Trophoblast cell (in vitro differentiated cells and primary cell): ENCODE measurements at regions not wholly inside any gene's neighbourhood (a gene's known extent, or its start where the extent isn't known, plus 50 kb on each side); places are given as distances from the start of the nearest gene placed in this dataset.

Source experiments
- DNase-seq, 2 donors: peaks; one replicate each; pipeline ENCODE4 v3.0.0-alpha.2; 2016
- H2AFZ ChIP-seq: 2 replicates; pipeline ENCODE4 v1.6.1; 2013; ENCODE audit warnings: low read length, moderate library complexity, mild to moderate bottlenecking; ENCODE audit not compliant: insufficient read depth, poor library complexity
- H2AK5ac ChIP-seq: 2 replicates; pipeline ENCODE4 v1.6.1; 2013; ENCODE audit warnings: mild to moderate bottlenecking, low read length
- H2BK120ac ChIP-seq: 2 replicates; pipeline ENCODE4 v1.6.1; 2013; ENCODE audit warnings: low read length, mild to moderate bottlenecking, moderate library complexity; ENCODE audit not compliant: insufficient read depth, poor library complexity
- H2BK12ac ChIP-seq: 2 replicates; pipeline ENCODE4 v1.6.1; 2013; ENCODE audit warnings: mild to moderate bottlenecking, low read length, moderate library complexity
- H2BK5ac ChIP-seq: 2 replicates; pipeline ENCODE4 v1.6.1; 2013; ENCODE audit warnings: low read length, low read depth, moderate library complexity, mild to moderate bottlenecking; ENCODE audit not compliant: poor library complexity
- H3K14ac ChIP-seq: 2 replicates; pipeline ENCODE4 v1.6.1; 2013; ENCODE audit warnings: mild to moderate bottlenecking, low read length
- H3K18ac ChIP-seq: 2 replicates; pipeline ENCODE4 v1.6.1; 2013; ENCODE audit warnings: mild to moderate bottlenecking, low read length
- H3K23ac ChIP-seq: 2 replicates; pipeline ENCODE4 v1.6.1; 2013; ENCODE audit warnings: low read length
- H3K27ac ChIP-seq: 2 replicates; pipeline ENCODE4 v1.5.1; 2013; ENCODE audit warnings: low read depth, mild to moderate bottlenecking, inconsistent platforms, low read length, moderate library complexity
- H3K27me3 ChIP-seq: 2 replicates; pipeline ENCODE4 v1.6.1; 2013; ENCODE audit warnings: inconsistent platforms, mild to moderate bottlenecking, low read length, moderate library complexity; ENCODE audit not compliant: insufficient read depth
- H3K36me3 ChIP-seq, 2 experiments: 1 replicate in 1 of 2; 2 replicates in 1 of 2; pipeline ENCODE4 v1.6.1; 2013; ENCODE audit warnings: low read length in 2 of 2, mild to moderate bottlenecking in 2 of 2, moderate library complexity in 1 of 2; ENCODE audit not compliant: insufficient read depth in 2 of 2, control insufficient read depth in 1 of 2
- H3K4ac ChIP-seq: 2 replicates; pipeline ENCODE4 v1.6.1; 2013; ENCODE audit warnings: low read depth, mild to moderate bottlenecking, low read length, moderate library complexity
- H3K4me1 ChIP-seq, 2 experiments: 1 replicate in 1 of 2; 2 replicates in 1 of 2; pipeline ENCODE4 v1.6.1; 2013; ENCODE audit warnings: low read length in 2 of 2, mild to moderate bottlenecking in 2 of 2, moderate library complexity in 1 of 2; ENCODE audit not compliant: insufficient read depth in 2 of 2, control insufficient read depth in 1 of 2
- H3K4me2 ChIP-seq: 2 replicates; pipeline ENCODE4 v1.6.1; 2013; ENCODE audit warnings: inconsistent platforms, mild to moderate bottlenecking, low read length, moderate library complexity
- H3K4me3 ChIP-seq: 2 replicates; pipeline ENCODE4 v1.5.1; 2013; ENCODE audit warnings: mild to moderate bottlenecking, low read depth, low read length, inconsistent platforms
- H3K79me1 ChIP-seq: one replicate; pipeline ENCODE4 v1.6.1; 2013; ENCODE audit warnings: low read length
- H3K79me2 ChIP-seq: 2 replicates; pipeline ENCODE4 v1.6.1; 2013; ENCODE audit warnings: low read length, mild to moderate bottlenecking; ENCODE audit not compliant: control insufficient read depth, insufficient read depth, poor library complexity
- H3K9ac ChIP-seq: 2 replicates; pipeline ENCODE4 v1.6.1; 2013; ENCODE audit warnings: mild to moderate bottlenecking, low read length
- H3K9me3 ChIP-seq: 2 replicates; pipeline ENCODE4 v1.6.1; 2013; ENCODE audit warnings: low read depth, mild to moderate bottlenecking, control low read depth, inconsistent platforms, low read length; ENCODE audit not compliant: insufficient read depth
- H4K12ac ChIP-seq: 2 replicates; pipeline ENCODE4 v1.6.1; 2013; ENCODE audit warnings: low read depth, mild to moderate bottlenecking, low read length, moderate library complexity
- H4K8ac ChIP-seq: 2 replicates; pipeline ENCODE4 v1.6.1; 2013; ENCODE audit warnings: low read depth, mild to moderate bottlenecking, low read length, moderate library complexity
- H4K91ac ChIP-seq: one replicate; pipeline ENCODE4 v1.6.1; 2013; ENCODE audit warnings: low read depth, mild to moderate bottlenecking, low read length, moderate library complexity
- WGBS: extraction: QIAGEN DNeasy Blood & Tissue Kit; methylation state at CpG from one replicate; pipeline ENCODE4 v1.1.7; 2013; ENCODE audit warnings: missing lambda C conversion rate; ENCODE audit not compliant: insufficient read length, insufficient coverage; ENCODE audit errors: extremely low coverage; 5-methylcytosine and 5-hydroxymethylcytosine counted together

- H3K4me1 ChIP-seq: no peaks in the 10 kb centered on the region
- H2AFZ ChIP-seq: no peak overlapping the region
- no peak overlapping the region for H2BK5ac ChIP-seq
- peaks cover 7% of the 10 kb centered on the region for H3K9me3 ChIP-seq
- no peak for DNase-seq
- no peak overlapping the region for H3K4me2 ChIP-seq
- no peak overlapping the region for H4K8ac ChIP-seq
- H3K9ac ChIP-seq: no peak overlapping the region
- H3K23ac ChIP-seq: no peak overlapping the region
- H3K14ac ChIP-seq: no peak overlapping the region
- H3K27ac ChIP-seq: no peak overlapping the region
- no peaks in the 10 kb centered on the region for H3K79me2 ChIP-seq
- H3K4me3 ChIP-seq: no peak overlapping the region
- H3K4ac ChIP-seq: no peak overlapping the region
- no peak overlapping the region for H3K18ac ChIP-seq
- H4K12ac ChIP-seq: no peak overlapping the region
- H2AK5ac ChIP-seq: no peak overlapping the region
- no peaks in the 10 kb centered on the region for H3K36me3 ChIP-seq
- H2BK120ac ChIP-seq: no peak overlapping the region
- no peak overlapping the region for H2BK12ac ChIP-seq
- no peaks in the 10 kb centered on the region for H3K27me3 ChIP-seq
- WGBS: no CpG with 5 or more reads among the region's 10 CpGs
- no peak overlapping the region for H4K91ac ChIP-seq
- H3K79me1 ChIP-seq: no peaks in the 10 kb centered on the region
Measured at GRCh38 chr12:127296591-127296990, 970.4 kb upstream of the TMEM132C start.

GRCh38 chr12:127297327-127297726, 969.6 kb upstream of the TMEM132C start:
- Histone ChIP-seq H3K4me2 (no peak overlapping the region), H3K18ac (no peak overlapping the region), H3K79me2 (no peaks in the 10 kb centered on the region), H3K9me3 (peaks cover 7% of the 10 kb centered on the region), H2BK5ac (no peak overlapping the region), H3K27ac (no peak overlapping the region), H4K8ac (no peak overlapping the region), H3K79me1 (no peaks in the 10 kb centered on the region), H4K12ac (no peak overlapping the region), H3K9ac (no peak overlapping the region), H3K36me3 (no peaks in the 10 kb centered on the region), H4K91ac (no peak overlapping the region), H3K14ac (no peak overlapping the region), H3K4ac (no peak overlapping the region), H2BK120ac (no peak overlapping the region), H3K4me1 (no peaks in the 10 kb centered on the region), H2BK12ac (no peak overlapping the region), H2AK5ac (no peak overlapping the region), H3K23ac (no peak overlapping the region), H3K4me3 (no peak overlapping the region), H3K27me3 (no peaks in the 10 kb centered on the region), H2AFZ (no peak overlapping the region)
- DNase-seq: no peak
- no CpG with 5 or more reads among the region's 3 CpGs for WGBS

GRCh38 chr12:127300075-127300474, 966.9 kb upstream of the TMEM132C start:
- Histone ChIP-seq H3K23ac (no peak overlapping the region), H2BK120ac (no peak overlapping the region), H3K9ac (no peak overlapping the region), H3K27ac (no peak overlapping the region), H2BK12ac (no peak overlapping the region), H3K79me2 (no peaks in the 10 kb centered on the region), H3K18ac (no peak overlapping the region), H4K8ac (no peak overlapping the region), H3K4ac (no peak overlapping the region), H3K79me1 (no peaks in the 10 kb centered on the region), H2BK5ac (no peak overlapping the region), H3K27me3 (no peaks in the 10 kb centered on the region), H2AFZ (no peak overlapping the region), H3K4me2 (no peak overlapping the region), H3K4me3 (no peak overlapping the region), H3K4me1 (no peaks in the 10 kb centered on the region), H2AK5ac (no peak overlapping the region), H3K9me3 (peaks cover 10% of the 10 kb centered on the region), H4K12ac (no peak overlapping the region), H3K14ac (no peak overlapping the region), H3K36me3 (no peaks in the 10 kb centered on the region), H4K91ac (no peak overlapping the region)
- no peak for DNase-seq
- WGBS: no CpG with 5 or more reads among the region's 4 CpGs

GRCh38 chr12:127300753-127301152, 966.2 kb upstream of the TMEM132C start:
- DNase-seq: no peak
- Histone ChIP-seq H3K9ac (no peak overlapping the region), H3K4ac (no peak overlapping the region), H3K14ac (no peak overlapping the region), H3K4me1 (no peaks in the 10 kb centered on the region), H4K12ac (no peak overlapping the region), H3K79me2 (no peaks in the 10 kb centered on the region), H3K23ac (no peak overlapping the region), H2AFZ (no peak overlapping the region), H3K18ac (no peak overlapping the region), H2BK5ac (no peak overlapping the region), H2AK5ac (no peak overlapping the region), H4K91ac (no peak overlapping the region), H3K4me2 (no peak overlapping the region), H3K4me3 (no peak overlapping the region), H3K79me1 (no peaks in the 10 kb centered on the region), H4K8ac (no peak overlapping the region), H2BK12ac (no peak overlapping the region), H3K9me3 (peaks cover 12% of the 10 kb centered on the region), H3K36me3 (no peaks in the 10 kb centered on the region), H2BK120ac (no peak overlapping the region), H3K27me3 (no peaks in the 10 kb centered on the region), H3K27ac (no peak overlapping the region)
- WGBS: no CpG with 5 or more reads among the region's 3 CpGs
